Pancreas (tissue), 10 donors: ENCODE measurements at regions not wholly inside any gene's neighbourhood (a gene's known extent, or its start where the extent isn't known, plus 50 kb on each side); places are given as distances from the start of the nearest gene placed in this dataset.

ENCODE experiments used
- ATAC-seq, 4 donors: fragments of 200-7000 bp; cut with Tn5 transposase; one replicate each; pipeline versions ENCODE4 v1.8.0 to v1.9.1; 2020; ENCODE audit warnings: mild to moderate bottlenecking in 4 of 4, moderate library complexity in 4 of 4
- DNase-seq, 6 donors: peaks; one replicate each; pipeline ENCODE4 v3.0.0-alpha.2; 2020
- FAIRE-seq: peaks from 2 replicates; lab custom pipeline; 2012; peaks lifted over from hg19 to GRCh38; lab: Jason Lieb, UNC
- H3K27ac ChIP-seq, 4 donors: fragments of 200-600 bp; sonication (generic); 1 replicate in 3 of 4; 2 replicates in 1 of 4; pipeline versions ENCODE4 v1.5.0 to v1.8.0; 2020
- H3K27me3 ChIP-seq, 4 donors: fragments of 200-600 bp; one replicate each; pipeline ENCODE4 v1.8.0; 2021
- H3K36me3 ChIP-seq, 3 donors: fragments of 200-600 bp; sonication (generic) in 1 of 3; one replicate each; pipeline versions ENCODE4 v1.5.0 to v1.8.0; 2020 to 2021
- H3K4me1 ChIP-seq, 3 donors: fragments of 200-600 bp; one replicate each; pipeline ENCODE4 v1.8.0; 2021
- H3K4me3 ChIP-seq, 4 donors: fragments of 200-600 bp; sonication (generic) in 2 of 4; one replicate each; pipeline versions ENCODE4 v1.5.0 to v1.8.0; 2020 to 2021
- H3K9me3 ChIP-seq, 4 donors: fragments of 200-600 bp; one replicate each; pipeline ENCODE4 v1.8.0; 2021
- CTCF ChIP-seq, 4 donors: fragments of 200-600 bp; sonication (generic) in 3 of 4; IDR thresholded peaks; one replicate each; pipeline versions ENCODE4 v1.5.0 to v1.8.0; 2021; ENCODE audit warnings: antibody characterized with exemption in 4 of 4
- WGBS, 2 donors: extraction: QIAGEN DNeasy Blood & Tissue Kit; methylation state at CpG; one replicate each; pipeline ENCODE4 v1.1.7; 2013; 5-methylcytosine and 5-hydroxymethylcytosine counted together
- intact Hi-C, 3 donors: fragments of 100-400 bp; cut with DNase I; formaldehyde crosslinking; loops; one replicate each; pipeline versions ENCODE4 v1.11.1 to v1.14.2; 2022
- donor health status: healthy with polysubstance abuse.
- donor health status: DM: no; HTN: no; CAD: no; lungs with moderate emphysema.
- donor health status: DM: no; HTN: no; CAD: no.
- donor health status: control.
- donor health status: control.
- donor health status: Bipolar disorder and iron deficiency.
- donor health status: DM: yes; HTN: yes; CAD: no.
- donor health status: DM: no; HTN: no; CAD: no.
- donor health status: DM: no; HTN: no; CAD: no.
- donor health status: DM: yes; HTN: yes; CAD: no.

GRCh38 chr10:31590023-31590800 lies 271.2 kb downstream of the ZEB1 start:
- no peaks in the 10 kb centered on the region for H3K36me3 ChIP-seq
- no peaks in the 10 kb centered on the region for H3K4me1 ChIP-seq
- intact Hi-C loops: no loop called here
- no peak for TF ChIP-seq CTCF (IDR thresholded peaks at IDR 0.05)
- no peak for DNase-seq
- 66 to 78% methylated on average over 6 of the region's 6 CpGs for WGBS, 2 donors
- H3K9me3 ChIP-seq: no peaks in the 10 kb centered on the region
- FAIRE-seq: no peak
- H3K27ac ChIP-seq: peak overlapping the region in 1 of 4 donors; percentile 17
- H3K27me3 ChIP-seq: no peaks in the 10 kb centered on the region
- peak in 2 of 4 donors; percentile 32 to 41 for ATAC-seq
- no peak overlapping the region for H3K4me3 ChIP-seq

- no peak for TF ChIP-seq CTCF (IDR thresholded peaks at IDR 0.05)
- Histone ChIP-seq H3K27me3 (no peaks in the 10 kb centered on the region), H3K36me3 (no peaks in the 10 kb centered on the region), H3K4me3 (no peak overlapping the region), H3K4me1 (no peaks in the 10 kb centered on the region), H3K27ac (no peak overlapping the region), H3K9me3 (no peaks in the 10 kb centered on the region)
- intact Hi-C loops: no loop called here
- 78 to 83% methylated on average over 9 of the region's 9 CpGs for WGBS, 2 donors
- ATAC-seq (no peak), FAIRE-seq (no peak), DNase-seq (no peak)
Observed at GRCh38 chr10:31587691-31588090, 268.7 kb downstream of the ZEB1 start.

- ATAC-seq (peak in 2 of 4 donors; percentile 37 to 72), FAIRE-seq (no peak), DNase-seq (peak in 1 of 6 donors; percentile 33)
- Histone ChIP-seq H3K4me1 (no peaks in the 10 kb centered on the region), H3K36me3 (no peaks in the 10 kb centered on the region), H3K9me3 (no peaks in the 10 kb centered on the region), H3K4me3 (no peak overlapping the region), H3K27ac (peak overlapping the region in 1 of 4 donors; percentile 54), H3K27me3 (no peaks in the 10 kb centered on the region)
- WGBS, 2 donors: 77 to 83% methylated on average over 22 of the region's 22 CpGs
- TF ChIP-seq CTCF (IDR thresholded peaks at IDR 0.05): no peak
- intact Hi-C loops: no loop called here
Observed at GRCh38 chr10:31586723-31587638, 268.0 kb downstream of the ZEB1 start.

DNA sequence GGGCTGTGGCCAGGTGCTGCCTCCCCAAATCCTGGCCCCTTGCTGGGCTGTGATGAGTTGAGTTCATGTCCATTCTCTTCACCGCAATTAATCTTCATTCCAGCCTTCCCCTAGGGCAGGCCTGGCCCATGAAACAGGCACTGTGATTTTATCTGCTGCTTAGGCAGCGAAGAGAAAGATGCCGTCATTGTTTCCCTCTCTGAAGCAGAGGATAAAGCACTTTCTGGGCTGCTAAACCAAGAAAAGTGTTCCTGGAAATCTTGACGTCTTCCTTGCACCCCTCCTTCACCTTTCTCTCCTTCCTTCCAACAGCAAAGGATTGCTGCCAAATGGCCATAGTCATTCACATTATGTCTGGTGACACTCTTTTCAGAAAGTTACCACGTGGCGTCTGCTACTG lies 265.9 kb downstream of the ZEB1 start:
- 72 to 78% methylated on average over 6 of the region's 6 CpGs for WGBS, 2 donors
- no peak overlapping the region for H3K27ac ChIP-seq
- FAIRE-seq (no peak), DNase-seq (no peak), ATAC-seq (no peak)
- H3K27me3 ChIP-seq: no peaks in the 10 kb centered on the region
- H3K4me3 ChIP-seq: no peak overlapping the region
- H3K36me3 ChIP-seq: no peaks in the 10 kb centered on the region
- intact Hi-C loops: no loop called here
- no peak for TF ChIP-seq CTCF (IDR thresholded peaks at IDR 0.05)
- H3K4me1 ChIP-seq: no peaks in the 10 kb centered on the region
- H3K9me3 ChIP-seq: no peaks in the 10 kb centered on the region
